Occipital lobe (tissue), 1 donor: ENCODE measurements at regions not wholly inside any gene's neighbourhood (a gene's known extent, or its start where the extent isn't known, plus 50 kb on each side); places are given as distances from the start of the nearest gene placed in this dataset.
"Not testable (repeated sequence)": the region's sequence is repeated elsewhere in the genome, so short reads cannot be mapped to it uniquely, and the experiment has no call there.

Source experiments
- DNase-seq: peaks from one replicate; lab custom pipeline; 2025; lab: John Stamatoyannopoulos, UW

DNA sequence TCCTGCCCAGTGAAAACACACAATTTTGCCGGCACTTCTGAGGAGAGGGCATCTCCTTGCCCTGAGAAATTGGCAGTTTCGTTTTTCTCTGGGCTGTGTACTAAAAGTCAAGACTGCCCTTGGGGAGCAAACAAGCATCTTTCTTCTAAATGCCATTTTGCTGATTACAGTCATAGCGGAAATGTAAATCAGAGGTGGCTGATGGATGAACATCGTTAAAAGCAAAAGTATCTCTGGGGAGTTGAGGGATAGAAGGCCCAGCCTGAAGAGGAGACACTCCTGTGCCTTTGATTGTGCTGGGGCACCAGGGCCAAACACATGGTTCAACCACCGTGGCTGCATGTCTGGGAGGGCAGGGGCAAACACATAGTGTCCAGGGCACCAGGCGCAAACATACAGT, 49.8 kb downstream of the ABCC12 start:
- DNase-seq: no peak

DNA sequence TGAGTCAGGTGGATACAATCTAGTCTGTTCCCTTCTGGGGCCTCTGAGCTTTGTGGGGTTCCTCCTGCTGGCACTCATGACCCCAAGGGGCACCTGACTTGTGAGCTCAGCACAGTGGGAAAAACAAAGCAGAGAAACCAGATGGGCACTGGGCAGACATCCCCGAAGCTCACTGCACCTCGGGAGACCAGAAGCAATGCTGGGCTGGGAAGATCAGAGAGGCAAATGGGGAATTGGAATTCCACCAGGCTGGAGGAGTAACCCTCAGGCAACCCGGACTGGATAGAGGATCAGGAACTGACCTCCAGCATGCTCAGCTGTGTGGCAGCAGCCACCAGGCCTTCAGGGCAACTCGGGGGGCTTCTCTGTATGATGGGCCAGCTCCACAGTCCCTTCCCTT, 50.3 kb downstream of the ABCC12 start:
- no peak for DNase-seq

DNA sequence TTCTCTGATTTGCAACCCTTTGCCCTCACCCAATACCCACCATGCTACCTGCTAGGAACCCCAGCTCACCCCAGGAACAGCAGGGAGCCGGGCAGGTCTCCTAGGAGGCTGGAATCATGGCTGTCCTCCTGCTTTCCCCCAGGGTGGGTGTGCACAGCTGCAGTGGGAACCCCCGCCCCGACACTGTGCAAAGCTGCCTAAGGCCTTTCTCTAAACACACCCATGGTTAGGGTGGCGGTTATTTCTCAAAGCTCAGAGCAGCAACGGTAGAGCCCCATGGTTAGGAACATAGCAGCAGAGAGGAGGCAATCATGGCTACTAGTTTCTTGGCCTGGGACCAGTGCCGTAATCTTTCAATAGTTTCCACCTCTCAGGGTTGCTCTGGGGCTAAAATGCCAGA, 52.2 kb downstream of the ABCC12 start:
- DNase-seq: no peak

DNA sequence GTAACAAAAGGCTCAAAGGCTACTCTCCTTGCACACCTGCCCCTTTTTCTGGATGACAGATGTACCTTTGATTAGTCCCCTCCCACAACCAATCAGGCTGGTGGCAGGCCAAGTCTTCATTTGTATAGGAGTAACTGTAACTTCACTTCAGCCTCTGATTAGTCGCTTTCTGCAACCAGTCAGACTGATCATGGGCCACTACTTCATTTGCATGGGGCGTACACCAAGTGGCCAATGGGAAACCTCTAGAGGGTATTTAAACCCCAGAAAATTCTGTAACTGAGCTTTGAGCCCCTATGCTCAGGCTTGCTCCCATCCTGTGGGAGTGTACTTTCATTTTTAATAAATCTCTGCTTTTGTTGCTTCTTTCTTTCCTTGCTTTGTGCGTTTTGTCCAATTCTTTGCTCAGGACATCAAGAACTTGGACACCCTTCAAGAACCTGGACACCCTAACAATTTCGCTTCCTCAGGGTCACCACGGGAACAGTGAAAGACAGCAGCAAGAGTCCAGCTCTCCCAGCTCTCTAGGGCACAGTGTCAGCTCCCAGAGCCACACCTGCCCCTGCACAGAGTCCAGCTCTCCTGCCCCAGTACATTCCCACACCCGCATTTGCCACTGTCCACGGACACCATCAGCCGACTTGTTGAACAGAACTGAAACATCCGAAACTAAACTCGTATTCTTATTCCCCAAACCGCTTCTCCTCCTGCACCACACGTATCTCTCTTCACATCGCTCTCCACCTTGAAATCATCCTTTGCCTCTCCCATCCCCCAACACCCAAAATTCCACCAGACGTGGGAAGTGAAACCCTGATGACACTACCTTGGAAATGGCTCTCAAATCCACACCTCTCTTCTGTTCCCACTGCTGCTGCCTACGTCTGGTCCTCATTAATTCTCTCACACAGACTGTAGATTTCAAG, 53.4 kb downstream of the ABCC12 start:
- no peak for DNase-seq

- DNase-seq: no peak
These were observed 54.6 kb downstream of the ABCC12 start for GRCh38 chr16:48101069-48101674.

- DNase-seq: no peak
These were observed 56.3 kb downstream of the ABCC12 start for GRCh38 chr16:48099455-48099854.

DNA sequence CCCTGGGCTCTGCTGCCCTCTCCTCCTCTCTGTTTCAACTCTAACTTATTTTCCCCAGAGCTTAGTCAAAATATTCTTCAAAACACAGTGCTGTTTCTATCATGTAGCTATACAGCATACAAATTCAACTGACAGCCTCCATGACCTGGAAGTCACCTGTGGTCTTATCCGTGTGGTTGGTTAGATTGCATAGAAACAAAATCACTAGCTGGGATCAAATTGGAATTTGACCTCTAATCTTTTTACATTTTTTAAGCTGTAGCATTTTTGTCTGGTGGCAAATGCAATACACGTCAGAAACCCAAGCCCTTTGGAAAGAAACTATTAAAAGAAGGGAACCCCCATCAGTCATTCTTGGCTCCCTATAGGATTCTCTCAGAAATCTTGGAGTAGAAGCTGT, 57.3 kb downstream of the ABCC12 start:
- no peak for DNase-seq

DNA sequence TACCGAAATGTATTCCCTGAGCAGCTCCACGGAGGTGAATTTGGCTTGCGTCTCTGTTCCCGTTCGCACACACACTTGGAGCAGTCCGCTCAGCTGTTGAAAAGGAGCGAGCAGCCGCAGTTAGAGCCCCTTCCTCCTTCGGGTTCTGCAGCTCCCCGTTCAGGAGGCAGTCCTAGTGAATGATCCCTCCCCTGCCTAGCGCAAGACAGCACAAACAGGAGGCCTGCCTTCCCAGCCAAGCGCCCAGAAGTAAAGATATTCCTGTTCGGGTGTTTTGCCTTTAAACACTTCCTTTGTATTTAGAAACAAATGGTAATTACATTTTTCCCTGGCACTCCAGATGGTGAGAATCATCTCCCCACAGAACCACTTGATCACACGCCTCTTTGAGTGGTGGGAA, 64.7 kb downstream of the ABCC12 start:
- peak; percentile 15 for DNase-seq

GRCh38 chr16:48089053-48089792, 66.6 kb downstream of the ABCC12 start:
- DNase-seq: no peak

DNA sequence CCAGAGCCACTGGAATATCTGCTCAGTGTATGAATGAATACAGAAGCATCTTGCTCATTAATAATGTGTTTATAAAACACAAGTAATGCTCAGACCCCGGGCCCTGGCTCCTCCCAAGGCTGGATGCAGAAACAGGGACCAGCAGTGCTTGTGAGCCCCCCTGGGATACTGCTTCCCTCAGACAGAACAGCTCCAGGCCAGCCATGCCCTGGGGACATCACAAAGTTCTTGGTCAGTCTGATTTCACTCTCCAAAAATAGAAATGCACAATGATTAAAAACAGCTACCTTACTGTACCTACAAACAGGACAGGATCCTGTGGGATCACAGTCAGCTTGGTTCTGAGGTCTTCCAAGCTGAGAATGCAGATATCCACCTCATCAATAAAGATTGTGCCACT, 68.2 kb downstream of the ABCC12 start:
- DNase-seq: no peak

- no peak for DNase-seq
These were observed 69.4 kb downstream of the ABCC12 start for GRCh38 chr16:48086422-48086821.

DNA sequence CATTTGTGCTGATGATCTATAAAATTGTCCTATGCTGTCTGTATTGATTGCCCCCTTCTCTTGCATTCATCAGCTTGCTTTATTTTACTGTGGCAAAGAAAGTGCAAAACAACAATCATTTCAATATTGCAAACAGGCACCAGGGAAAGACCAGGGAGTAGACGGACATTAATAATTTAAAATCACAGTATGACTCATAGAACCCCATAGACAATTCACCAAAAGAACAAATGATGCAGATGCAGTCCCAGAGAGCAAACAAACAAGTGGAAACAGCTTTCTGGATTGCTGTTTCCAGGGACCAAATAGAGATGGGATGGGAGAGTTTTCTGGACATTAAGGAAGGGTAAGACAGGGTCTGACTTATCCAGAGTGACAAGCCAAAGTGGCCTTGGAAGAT, 70.1 kb downstream of the ABCC12 start:
- no peak for DNase-seq

GRCh38 chr16:48084826-48085225, 71.0 kb downstream of the ABCC12 start:
- no peak for DNase-seq

DNA sequence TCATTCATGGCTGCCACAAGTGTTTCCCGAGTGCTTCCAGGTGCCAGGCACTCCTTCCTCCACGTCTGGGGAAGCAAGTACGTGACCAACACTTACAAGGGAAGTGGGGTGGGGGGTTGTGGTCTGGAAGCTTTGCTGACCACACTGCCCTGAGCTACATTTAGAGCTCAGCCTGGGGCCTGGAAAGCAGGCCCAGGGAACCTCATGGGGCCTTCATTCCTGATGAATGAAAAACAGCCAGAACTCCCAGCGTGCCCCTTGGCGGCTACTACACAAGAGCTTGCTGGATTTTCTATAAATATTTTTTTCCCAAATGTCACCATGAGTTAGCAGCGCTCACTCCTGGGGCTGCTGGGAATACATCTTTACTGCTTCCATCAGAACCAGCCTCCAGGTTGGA, 73.3 kb downstream of the ABCC12 start:
- DNase-seq: no peak

DNA sequence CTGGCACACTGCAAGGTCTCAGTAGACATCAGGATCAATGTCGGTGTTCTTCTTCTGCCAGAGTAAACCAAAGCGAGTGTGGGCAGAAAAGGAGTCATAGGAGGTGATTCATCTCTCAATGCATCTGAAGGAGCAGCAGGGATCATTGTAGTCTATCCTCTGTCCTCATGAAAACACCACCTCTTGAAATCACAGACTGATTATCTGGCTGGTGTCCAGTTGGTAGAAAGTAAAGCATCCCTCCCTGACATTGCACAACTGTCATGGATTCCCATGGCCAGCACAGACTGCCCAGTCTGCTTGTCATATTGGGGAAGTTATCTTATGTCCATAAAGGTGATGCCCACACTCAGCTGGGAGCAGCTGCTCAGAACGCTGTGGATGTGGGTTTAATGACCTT, 74.1 kb downstream of the ABCC12 start:
- DNase-seq: no peak

DNA sequence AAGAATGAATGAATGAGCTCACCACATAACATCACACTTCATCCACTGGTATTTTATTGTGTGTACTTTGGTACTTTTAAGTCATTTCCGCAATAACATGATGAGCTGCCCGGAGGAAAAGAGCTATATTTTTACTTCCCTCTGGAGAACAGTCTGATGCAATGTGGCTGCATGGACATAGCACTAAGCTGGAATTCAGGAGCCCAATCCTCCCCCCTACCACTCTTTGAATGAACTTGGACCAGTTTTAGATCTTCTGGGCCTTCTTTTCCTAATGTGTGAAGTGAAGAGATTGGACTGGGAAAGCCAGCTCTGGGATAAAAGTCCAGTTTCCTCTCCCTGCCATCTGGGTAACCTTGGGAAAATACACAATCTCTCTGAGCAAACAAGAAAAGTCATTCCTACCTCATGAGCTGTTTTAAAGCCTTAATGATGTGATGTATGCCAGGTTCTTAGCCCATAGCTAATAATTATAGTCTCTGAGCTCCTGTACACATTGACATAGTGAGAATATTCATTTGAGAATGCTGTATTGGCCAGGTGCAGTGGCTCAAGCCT, 79.3 kb downstream of the ABCC12 start:
- DNase-seq: no peak

- DNase-seq: no peak
These were observed 80.4 kb downstream of the ABCC12 start for GRCh38 chr16:48075398-48075797.

GRCh38 chr16:48067388-48067787, 88.4 kb downstream of the ABCC12 start:
- no peak for DNase-seq

DNA sequence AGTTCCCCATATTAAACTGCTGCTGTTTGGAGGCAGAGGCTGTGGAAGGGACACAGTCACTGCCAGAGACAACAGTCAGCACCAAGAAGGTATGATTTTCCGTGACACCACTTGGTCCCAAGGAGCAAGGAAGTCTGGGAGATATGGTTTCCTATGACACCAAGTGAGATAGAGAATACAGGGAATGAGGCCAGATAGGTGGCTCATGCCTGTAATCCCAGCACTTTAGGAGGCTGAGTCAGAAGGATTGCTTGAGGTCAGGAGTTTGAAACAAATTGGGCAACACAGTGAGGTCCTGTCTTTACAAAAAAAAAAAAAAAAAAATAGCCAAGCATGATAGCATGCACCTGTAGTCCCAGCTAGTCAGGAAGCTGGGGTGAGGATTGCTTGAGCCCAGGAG, 90.8 kb downstream of the ABCC12 start:
- DNase-seq: no peak

GRCh38 chr16:48062681-48063080, 93.1 kb downstream of the ABCC12 start:
- no peak for DNase-seq

DNA sequence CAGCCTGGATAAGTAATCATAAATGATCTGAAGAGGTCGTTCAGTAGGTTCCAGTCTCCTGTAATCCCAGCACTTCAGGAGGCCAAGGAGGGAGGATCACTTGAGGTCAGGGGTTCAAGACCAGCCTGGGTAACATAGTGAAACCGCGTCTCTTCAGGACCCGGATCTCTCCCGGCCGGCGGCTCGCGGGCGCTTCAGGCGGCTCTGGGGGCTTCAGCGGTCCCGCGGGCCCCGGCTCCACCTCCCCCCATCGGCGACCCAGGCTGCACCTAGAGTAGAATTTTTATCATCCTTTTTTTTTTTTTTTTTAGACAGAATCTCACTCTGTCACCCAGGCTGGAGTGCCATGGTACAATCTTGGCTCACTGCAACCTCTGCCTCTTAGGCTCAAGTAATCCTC, 95.9 kb downstream of the ABCC12 start:
- DNase-seq: no peak

GRCh38 chr16:48059190-48059589, 96.6 kb downstream of the ABCC12 start:
- not testable (repeated sequence) for DNase-seq
